Choroid plexus epithelial cell (primary cell): ENCODE measurements at regions not wholly inside any gene's neighbourhood (a gene's known extent, or its start where the extent isn't known, plus 50 kb on each side); places are given as distances from the start of the nearest gene placed in this dataset.
"Not testable (repeated sequence)": the region's sequence is repeated elsewhere in the genome, so short reads cannot be mapped to it uniquely, and the experiment has no call there.

Experiments
- DNase-seq: peaks from one replicate; pipeline ENCODE4 v3.0.0-alpha.2; 2010; ENCODE audit warnings: low read depth
- H3K4me3 ChIP-seq: 2 replicates; pipeline ENCODE4 v1.5.1; 2011; ENCODE audit warnings: low read depth, mild to moderate bottlenecking, control low read depth, low read length, moderate library complexity
- CTCF ChIP-seq: conservative IDR thresholded peaks from 2 replicates; pipeline ENCODE4 v1.5.1; 2011; ENCODE audit warnings: low read depth, mild to moderate bottlenecking, control low read depth, inconsistent platforms, low read length, moderate library complexity

GRCh38 chr4:3636646-3637320 is 104.6 kb upstream of the LRPAP1 start:
- DNase-seq: no peak
- no peak overlapping the region for H3K4me3 ChIP-seq
- TF ChIP-seq CTCF: no peak

- not testable (repeated sequence) for DNase-seq
Observed at GRCh38 chr4:3636020-3636419, 103.8 kb upstream of the LRPAP1 start.

GRCh38 chr4:3634894-3635820 is 102.9 kb upstream of the LRPAP1 start:
- DNase-seq: no peak
- TF ChIP-seq CTCF: no peak
- H3K4me3 ChIP-seq: no peak overlapping the region

More at GRCh38 chr4:3636020-3636419, 103.8 kb upstream of the LRPAP1 start:
- not testable (repeated sequence) for H3K4me3 ChIP-seq

- DNase-seq: no peak
- TF ChIP-seq CTCF: no peak
- H3K4me3 ChIP-seq: no peak overlapping the region
Observed at GRCh38 chr4:3634281-3634857, 102.1 kb upstream of the LRPAP1 start.

GRCh38 chr4:3633277-3633676 is 101.1 kb upstream of the LRPAP1 start:
- not testable (repeated sequence) for DNase-seq, H3K4me3 ChIP-seq

- H3K4me3 ChIP-seq, DNase-seq: not testable (repeated sequence)
Observed at GRCh38 chr4:3632794-3633193, 100.6 kb upstream of the LRPAP1 start.

- H3K4me3 ChIP-seq: not testable (repeated sequence)
- peak; percentile 28 for DNase-seq
Observed at GRCh38 chr4:3631544-3632266, 99.5 kb upstream of the LRPAP1 start.

GRCh38 chr4:3630598-3631543 is 98.6 kb upstream of the LRPAP1 start:
- no peak for DNase-seq
- TF ChIP-seq CTCF: no peak
- no peak overlapping the region for H3K4me3 ChIP-seq
